CD4-positive, alpha-beta T cell (primary cell): ENCODE measurements at regions not wholly inside any gene's neighbourhood (a gene's known extent, or its start where the extent isn't known, plus 50 kb on each side); places are given as distances from the start of the nearest gene placed in this dataset.

Experiments
- ATAC-seq: fragments of 200-7000 bp; cut with Tn5 transposase; one replicate; pipeline ENCODE4 v1.10.0; 2022; ENCODE audit warnings: mild to moderate bottlenecking; ENCODE audit not compliant: poor library complexity
- CTCF ChIA-PET: fragments of 350-600 bp; sonication (Branson Sonifier 250); formaldehyde crosslinking; loops from one replicate; lab custom pipeline; 2021; ENCODE audit warnings: antibody characterized with exemption, inconsistent platforms; lab: Charles Lee
- POLR2A ChIA-PET: fragments of 350-600 bp; sonication (Branson Sonifier 250); formaldehyde crosslinking; loops from one replicate; lab custom pipeline; 2021; ENCODE audit warnings: antibody characterized with exemption, inconsistent platforms; lab: Charles Lee
- DNase-seq, 14 experiments: peaks; one replicate each; pipeline ENCODE4 v3.0.0-alpha.2; 2013 to 2020; ENCODE audit warnings: mixed read lengths in 2 of 14
- H3K27ac ChIP-seq, 2 donors: one replicate each; pipeline versions ENCODE4 v1.5.1 to v1.7.0; 2013; ENCODE audit warnings: low read length in 2 of 2, low read depth in 1 of 2, mild to moderate bottlenecking in 1 of 2
- H3K27me3 ChIP-seq, 2 experiments: 1 replicate in 1 of 2; 2 replicates in 1 of 2; pipeline versions ENCODE4 v1.6.1 to v1.7.0; 2013; ENCODE audit warnings: low read length in 2 of 2, control low read depth in 1 of 2, mild to moderate bottlenecking in 1 of 2, moderate library complexity in 1 of 2; ENCODE audit not compliant: insufficient read depth in 2 of 2, control insufficient read depth in 1 of 2
- H3K36me3 ChIP-seq: one replicate; pipeline ENCODE4 v1.6.1; 2013; ENCODE audit warnings: low read length, control low read depth; ENCODE audit not compliant: insufficient read depth
- H3K4me1 ChIP-seq: one replicate; pipeline ENCODE4 v1.6.1; 2013; ENCODE audit warnings: low read length, control low read depth; ENCODE audit not compliant: insufficient read depth
- H3K4me3 ChIP-seq: one replicate; pipeline ENCODE4 v1.5.1; 2013; ENCODE audit warnings: mild to moderate bottlenecking, low read length, moderate library complexity
- H3K9me3 ChIP-seq, 2 experiments: 1 replicate in 1 of 2; 2 replicates in 1 of 2; pipeline versions ENCODE4 v1.6.1 to v1.7.0; 2013; ENCODE audit warnings: low read length in 2 of 2, mild to moderate bottlenecking in 2 of 2, control low read depth in 1 of 2, moderate library complexity in 1 of 2; ENCODE audit not compliant: control insufficient read depth in 1 of 2, insufficient read depth in 1 of 2
- H3K27ac Mint-ChIP-seq: one replicate; pipeline ENCODE4 v1.8.0; 2020; ENCODE audit warnings: mixed read lengths
- H3K27me3 Mint-ChIP-seq: one replicate; pipeline ENCODE4 v1.8.0; 2021; ENCODE audit warnings: mixed read lengths
- H3K36me3 Mint-ChIP-seq: one replicate; pipeline ENCODE4 v1.8.0; 2021; ENCODE audit warnings: low read depth, mixed read lengths
- H3K4me1 Mint-ChIP-seq: one replicate; pipeline ENCODE4 v1.8.0; 2021; ENCODE audit warnings: low read depth, mixed read lengths
- H3K4me3 Mint-ChIP-seq: one replicate; pipeline ENCODE4 v1.8.0; 2020; ENCODE audit warnings: mild to moderate bottlenecking, mixed read lengths
- H3K9me3 Mint-ChIP-seq: one replicate; pipeline ENCODE4 v1.8.0; 2020; ENCODE audit warnings: mixed read lengths
- CTCF ChIP-seq: fragments of 200-600 bp; IDR thresholded peaks from one replicate; pipeline ENCODE4 v1.8.0; 2022; ENCODE audit warnings: antibody characterized with exemption, mild to moderate bottlenecking
- intact Hi-C, 2 experiments: fragments of 100-400 bp; cut with DNase I in 1 of 2; cut with micrococcal nuclease in 1 of 2; formaldehyde crosslinking; loops; one replicate each; pipeline versions ENCODE4 v1.15.1 to v1.9.0; 2023 to 2025; cut with DNase I, micrococcal nuclease

- Histone ChIP-seq H3K9me3 (no peaks in the 10 kb centered on the region), H3K4me1 (peaks cover 34% of the 10 kb centered on the region), H3K27ac (peak overlapping the region in 1 of 2 donors; percentile 3), H3K27me3 (no peaks in the 10 kb centered on the region), H3K4me3 (no peak overlapping the region), H3K36me3 (no peaks in the 10 kb centered on the region)
- Mint-ChIP-seq H3K36me3 (no peaks in the 10 kb centered on the region), H3K4me3 (no peak overlapping the region), H3K9me3 (no peaks in the 10 kb centered on the region), H3K4me1 (peaks cover 70% of the 10 kb centered on the region), H3K27ac (peak overlapping the region; percentile 70), H3K27me3 (no peaks in the 10 kb centered on the region)
- DNase-seq, result no peak
- intact Hi-C loops, result no loop called here
- ATAC-seq, result no peak
- CTCF ChIA-PET, result interaction anchor here (0.9 kb wide), 1 partner anchor 52 kb away, joined by 3 read pairs; the partner anchor contains the start of gene TNFAIP3
- POLR2A ChIA-PET, result interaction anchor here (1.4 kb wide), 1 partner anchor 11 kb away, joined by 4 read pairs; no protein-coding TSS in a partner anchor
- no peak for TF ChIP-seq CTCF
Measured at GRCh38 chr6:137815692-137816091, 51.4 kb upstream of the TNFAIP3 start.

DNA sequence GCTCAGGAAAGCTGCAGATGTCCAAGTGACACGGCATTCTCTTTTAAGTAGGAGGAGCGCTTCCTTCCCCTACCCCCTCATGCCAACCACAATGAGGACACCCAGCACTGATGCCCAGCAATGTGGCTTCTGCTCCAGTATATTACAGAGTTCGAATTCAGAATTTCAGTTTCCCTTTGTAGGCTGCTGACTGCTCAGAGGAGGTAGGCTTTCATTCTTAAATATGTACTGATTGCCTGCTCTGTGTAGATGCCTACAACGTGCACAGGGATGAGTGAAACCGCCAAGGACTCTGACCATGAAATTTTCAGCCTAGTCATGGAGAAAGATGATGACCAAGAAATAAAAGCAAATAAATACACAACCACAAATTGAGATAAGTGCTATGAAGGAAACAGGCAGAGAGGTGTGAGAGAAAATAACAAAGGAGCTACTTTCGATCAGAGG is 50.9 kb upstream of the TNFAIP3 start:
- H3K36me3 ChIP-seq, result no peaks in the 10 kb centered on the region
- no peak for TF ChIP-seq CTCF
- intact Hi-C loops, result no loop called here
- peak overlapping the region; percentile 36 for H3K4me3 Mint-ChIP-seq
- H3K9me3 ChIP-seq, result no peaks in the 10 kb centered on the region
- H3K27me3 Mint-ChIP-seq, result no peaks in the 10 kb centered on the region
- no peaks in the 10 kb centered on the region for H3K9me3 Mint-ChIP-seq
- POLR2A ChIA-PET, result interaction anchor here (1.4 kb wide), 1 partner anchor 12 kb away, joined by 4 read pairs; no protein-coding TSS in a partner anchor
- H3K27ac Mint-ChIP-seq, result peak overlapping the region; percentile 70
- no peaks in the 10 kb centered on the region for H3K36me3 Mint-ChIP-seq
- no peaks in the 10 kb centered on the region for H3K27me3 ChIP-seq
- DNase-seq (peak in 3 of 14 experiments; percentile 52 to 63 (median 60)), ATAC-seq (no peak)
- H3K4me1 ChIP-seq, result peaks cover 30% of the 10 kb centered on the region
- H3K4me1 Mint-ChIP-seq, result peaks cover 70% of the 10 kb centered on the region
- H3K27ac ChIP-seq, result peak overlapping the region in 1 of 2 donors; percentile 3
- CTCF ChIA-PET, result no interaction called here
- H3K4me3 ChIP-seq, result no peak overlapping the region

GRCh38 chr6:137816688-137817618 is 50.1 kb upstream of the TNFAIP3 start:
- H3K4me3 Mint-ChIP-seq, result no peak overlapping the region
- CTCF ChIA-PET, result no interaction called here
- Histone ChIP-seq H3K36me3 (no peaks in the 10 kb centered on the region), H3K27me3 (no peaks in the 10 kb centered on the region), H3K9me3 (no peaks in the 10 kb centered on the region), H3K4me1 (peaks cover 24% of the 10 kb centered on the region), H3K27ac (no peak overlapping the region), H3K4me3 (no peak overlapping the region)
- no peaks in the 10 kb centered on the region for H3K27me3 Mint-ChIP-seq
- H3K4me1 Mint-ChIP-seq, result peaks cover 68% of the 10 kb centered on the region
- no peak for DNase-seq
- H3K36me3 Mint-ChIP-seq, result no peaks in the 10 kb centered on the region
- H3K9me3 Mint-ChIP-seq, result no peaks in the 10 kb centered on the region
- H3K27ac Mint-ChIP-seq, result peak overlapping the region; percentile 70
- no peak for ATAC-seq
- intact Hi-C loops, result no loop called here
- TF ChIP-seq CTCF, result no peak
- POLR2A ChIA-PET, result interaction anchor here (1.4 kb wide), 1 partner anchor 12 kb away, joined by 4 read pairs; no protein-coding TSS in a partner anchor
